Limb (tissue), 2 donors: ENCODE measurements at regions not wholly inside any gene's neighbourhood (a gene's known extent, or its start where the extent isn't known, plus 50 kb on each side); places are given as distances from the start of the nearest gene placed in this dataset.
A peak's percentile ranks its signal among the peaks of the same experiment; 100 is the strongest.
"Not testable (repeated sequence)": the region's sequence is repeated elsewhere in the genome, so short reads cannot be mapped to it uniquely, and the experiment has no call there.

Experiments used
- DNase-seq, 2 donors: peaks; one replicate each; pipeline ENCODE4 v3.0.0-alpha.2; 2016; ENCODE audit errors: extremely low spot score in 2 of 2

DNA sequence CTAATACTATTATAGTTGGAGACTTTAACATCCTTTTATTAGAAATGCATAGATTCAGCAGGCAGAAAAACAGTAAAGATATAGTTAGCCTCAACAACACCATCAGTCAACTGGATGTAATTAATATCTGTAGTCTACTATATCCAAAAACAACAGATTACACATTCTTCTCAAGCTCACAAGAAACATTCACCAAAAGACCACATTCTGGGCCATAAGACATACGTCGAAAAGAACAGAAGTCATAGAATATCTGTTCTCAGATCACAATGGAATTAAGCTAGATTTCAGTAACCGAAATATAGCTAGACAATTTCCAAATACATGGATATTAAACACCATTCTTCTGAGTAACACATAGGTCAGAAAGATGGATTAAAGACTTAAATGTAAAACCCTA lies 336.6 kb upstream of the RPS23 start:
- DNase-seq, result no peak

DNA sequence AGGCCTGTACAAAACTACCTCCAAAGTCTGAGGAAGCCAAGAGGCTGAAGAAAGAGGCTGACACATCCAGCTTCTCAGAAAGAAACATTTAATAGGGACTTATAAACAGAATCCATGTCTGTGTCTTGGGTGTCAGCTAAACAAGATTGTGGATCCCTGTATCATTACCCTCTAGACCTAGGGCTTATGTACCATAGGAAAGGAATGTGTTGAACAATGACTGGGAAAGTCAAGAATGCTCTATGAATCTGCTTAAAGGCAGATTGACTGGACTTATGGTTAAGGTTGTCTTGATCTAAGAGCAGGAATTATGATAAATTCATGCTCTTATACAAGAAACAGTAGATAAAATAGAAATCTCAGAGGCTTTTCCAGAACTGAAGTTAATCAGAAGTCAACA lies 335.7 kb upstream of the RPS23 start:
- DNase-seq, result no peak

GRCh38 chr5:82610686-82611085 lies 332.5 kb upstream of the RPS23 start:
- no peak for DNase-seq

DNA sequence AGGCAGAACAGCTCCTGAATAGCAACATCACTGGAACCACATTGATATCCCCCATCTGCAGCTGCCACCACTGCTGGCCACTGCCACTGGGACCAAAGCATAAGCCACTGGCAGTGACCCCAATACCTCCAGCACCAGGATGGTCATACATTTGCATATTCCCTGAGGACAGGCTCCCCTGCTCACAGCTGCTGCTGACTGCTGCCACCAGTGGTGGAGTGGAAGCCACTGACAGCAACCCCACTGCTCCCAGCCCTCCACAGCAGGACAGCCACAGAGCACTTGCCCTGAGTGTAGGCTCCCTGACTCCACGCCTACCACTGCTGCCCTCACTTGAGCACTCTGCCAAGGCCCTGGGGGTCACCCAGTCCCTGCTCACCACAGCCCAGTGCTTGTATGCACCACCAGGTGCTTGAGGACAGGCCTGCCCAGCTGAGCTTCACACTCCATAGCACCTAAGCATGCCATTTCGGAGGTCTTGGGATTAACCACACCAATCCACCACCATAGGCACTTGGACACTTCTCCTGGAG lies 327.4 kb upstream of the RPS23 start:
- no peak for DNase-seq

GRCh38 chr5:82603033-82603987 lies 325.2 kb upstream of the RPS23 start:
- DNase-seq, result no peak

DNA sequence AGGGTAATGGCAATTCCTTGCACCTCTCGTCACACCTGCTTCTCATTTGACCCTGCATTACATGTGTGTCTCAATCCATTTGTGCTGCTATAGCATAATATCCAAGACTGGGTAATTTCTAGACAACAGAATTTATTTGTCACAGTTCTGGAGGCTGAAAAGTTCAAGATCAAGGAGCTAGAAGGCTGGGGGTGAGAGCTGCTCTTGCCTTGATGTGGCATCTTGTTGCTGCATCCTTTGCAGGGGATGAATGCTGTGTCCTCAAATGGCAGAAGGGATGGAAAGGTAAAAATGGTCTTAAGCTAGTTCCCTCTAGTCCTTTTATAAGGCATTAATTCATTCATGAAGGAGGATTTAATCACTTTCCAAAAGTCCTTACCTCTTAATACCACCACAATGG lies 323.7 kb upstream of the RPS23 start:
- no peak for DNase-seq

GRCh38 chr5:82601077-82601476 lies 322.9 kb upstream of the RPS23 start:
- no peak for DNase-seq

- DNase-seq, result no peak
These were observed 321.5 kb upstream of the RPS23 start for GRCh38 chr5:82599692-82600091.

DNA sequence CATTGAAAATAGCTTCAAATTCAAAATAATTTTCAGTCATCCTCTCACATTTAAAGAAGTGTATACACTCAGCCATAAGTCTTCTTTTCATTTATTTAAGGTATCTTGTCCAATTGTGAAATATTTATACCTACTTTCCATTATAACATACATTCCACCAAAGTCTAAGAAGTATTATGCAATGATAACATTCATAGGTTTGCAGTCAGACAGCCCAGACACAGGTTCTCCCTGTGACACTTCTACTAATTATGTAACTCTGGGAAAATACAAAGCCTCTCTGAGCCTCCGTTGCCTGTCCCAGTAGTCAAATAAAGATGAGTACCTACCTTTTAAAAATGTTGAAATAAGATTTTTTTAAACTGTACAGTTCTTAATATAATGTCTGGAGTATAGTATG lies 320.9 kb upstream of the RPS23 start:
- no peak for DNase-seq

DNA sequence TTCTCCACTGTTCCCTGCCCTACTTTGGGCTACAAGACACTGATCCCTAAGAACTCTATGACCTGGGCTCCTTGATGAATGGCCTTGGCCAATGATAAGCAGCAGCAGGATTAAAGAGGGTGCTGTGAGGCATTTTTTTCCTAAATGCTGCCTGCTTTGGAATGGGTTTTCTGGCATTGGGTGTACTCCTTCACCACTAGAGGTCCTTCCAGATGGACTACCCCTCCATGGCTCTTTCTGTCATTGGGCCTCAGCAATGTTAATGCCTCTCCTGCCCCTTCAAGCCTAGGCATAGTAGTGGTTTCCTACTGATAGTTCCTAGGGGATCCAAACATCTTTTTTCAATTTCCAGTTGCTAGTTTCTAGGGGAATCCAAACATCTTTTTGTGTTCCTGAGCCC lies 319.3 kb upstream of the RPS23 start:
- DNase-seq, result no peak

DNA sequence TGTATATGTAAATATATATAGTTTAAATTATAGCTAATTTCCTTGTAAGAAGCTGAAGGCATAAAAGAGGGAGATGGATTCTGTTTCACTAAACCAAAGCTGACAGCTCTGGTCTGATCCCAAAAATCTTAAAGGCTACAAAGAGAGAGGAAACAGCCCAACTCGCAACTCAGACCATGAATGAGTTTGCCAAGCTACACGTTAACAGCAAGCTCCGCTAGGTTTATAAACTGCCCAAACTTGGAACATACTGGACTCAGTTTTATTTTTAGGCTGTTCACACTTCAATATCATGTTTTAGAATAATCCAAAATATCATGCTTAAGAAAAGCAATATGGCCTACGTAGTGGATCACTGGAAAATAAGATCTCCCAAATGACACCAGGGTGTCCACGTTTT lies 318.3 kb upstream of the RPS23 start:
- no peak for DNase-seq

- no peak for DNase-seq
These were observed 317.0 kb upstream of the RPS23 start for GRCh38 chr5:82595113-82595512.

- no peak for DNase-seq
These were observed 315.9 kb upstream of the RPS23 start for GRCh38 chr5:82594097-82594496.

DNA sequence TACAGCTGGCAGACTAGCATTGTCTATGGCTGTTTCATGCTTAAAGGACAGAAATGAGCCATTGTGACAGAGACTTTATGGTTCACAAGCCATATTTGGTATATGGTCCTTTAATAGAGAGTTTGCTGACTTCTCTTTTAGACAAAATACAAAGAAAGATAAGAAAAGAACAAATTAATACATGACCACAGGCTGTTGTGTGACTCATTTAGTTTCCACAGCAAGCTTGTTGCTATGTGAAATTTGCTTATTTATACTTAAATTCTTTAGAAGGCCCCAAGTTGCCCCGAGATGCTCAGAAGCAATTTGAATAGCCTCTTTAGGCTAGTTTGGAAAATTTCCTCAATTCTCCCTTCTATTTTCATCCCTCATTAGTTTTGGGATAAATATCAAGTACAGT lies 315.3 kb upstream of the RPS23 start:
- no peak for DNase-seq

GRCh38 chr5:82591021-82591515 lies 312.9 kb upstream of the RPS23 start:
- no peak for DNase-seq

DNA sequence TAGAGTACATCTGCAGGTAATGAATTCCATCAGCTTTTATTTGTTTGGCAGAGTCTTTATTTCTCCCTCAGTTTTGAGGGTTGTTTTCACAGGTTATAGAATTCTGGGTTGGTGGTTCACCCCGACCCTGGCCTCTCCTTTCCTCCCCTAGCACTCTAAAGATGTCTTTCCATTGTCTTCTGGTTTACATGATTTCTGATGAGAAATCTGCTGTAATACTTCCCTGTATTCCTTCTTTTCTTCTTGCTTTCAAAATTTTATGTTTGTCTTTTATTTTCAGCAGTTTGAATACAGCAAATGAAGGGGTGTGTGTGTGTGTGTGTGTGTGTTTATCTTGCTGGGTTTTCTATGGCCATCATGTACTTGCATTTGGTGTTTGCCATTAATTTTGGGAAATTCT lies 312.0 kb upstream of the RPS23 start:
- no peak for DNase-seq

- DNase-seq, result peak in 1 of 2 donors; percentile 49
These were observed 308.6 kb upstream of the RPS23 start for GRCh38 chr5:82586661-82587310.

- no peak for DNase-seq
These were observed 308.0 kb upstream of the RPS23 start for GRCh38 chr5:82586181-82586580.

GRCh38 chr5:82584631-82585030 lies 306.5 kb upstream of the RPS23 start:
- no peak for DNase-seq

GRCh38 chr5:82583331-82583730 lies 305.2 kb upstream of the RPS23 start:
- not testable (repeated sequence) for DNase-seq

GRCh38 chr5:82564963-82565362 lies 286.8 kb upstream of the RPS23 start:
- DNase-seq, result no peak

- no peak for DNase-seq
These were observed 285.6 kb upstream of the RPS23 start for GRCh38 chr5:82563745-82564144.
